T-helper 1 cell (primary cell): ENCODE measurements at regions not wholly inside any gene's neighbourhood (a gene's known extent, or its start where the extent isn't known, plus 50 kb on each side); places are given as distances from the start of the nearest gene placed in this dataset.

ENCODE experiments used
- DNase-seq, 5 donors: peaks; one replicate each; pipeline ENCODE4 v3.0.0-alpha.2; 2012 to 2020

- no peak for DNase-seq
Observed at GRCh38 chr10:117718986-117719920, 176.7 kb downstream of the EMX2 start.

DNA sequence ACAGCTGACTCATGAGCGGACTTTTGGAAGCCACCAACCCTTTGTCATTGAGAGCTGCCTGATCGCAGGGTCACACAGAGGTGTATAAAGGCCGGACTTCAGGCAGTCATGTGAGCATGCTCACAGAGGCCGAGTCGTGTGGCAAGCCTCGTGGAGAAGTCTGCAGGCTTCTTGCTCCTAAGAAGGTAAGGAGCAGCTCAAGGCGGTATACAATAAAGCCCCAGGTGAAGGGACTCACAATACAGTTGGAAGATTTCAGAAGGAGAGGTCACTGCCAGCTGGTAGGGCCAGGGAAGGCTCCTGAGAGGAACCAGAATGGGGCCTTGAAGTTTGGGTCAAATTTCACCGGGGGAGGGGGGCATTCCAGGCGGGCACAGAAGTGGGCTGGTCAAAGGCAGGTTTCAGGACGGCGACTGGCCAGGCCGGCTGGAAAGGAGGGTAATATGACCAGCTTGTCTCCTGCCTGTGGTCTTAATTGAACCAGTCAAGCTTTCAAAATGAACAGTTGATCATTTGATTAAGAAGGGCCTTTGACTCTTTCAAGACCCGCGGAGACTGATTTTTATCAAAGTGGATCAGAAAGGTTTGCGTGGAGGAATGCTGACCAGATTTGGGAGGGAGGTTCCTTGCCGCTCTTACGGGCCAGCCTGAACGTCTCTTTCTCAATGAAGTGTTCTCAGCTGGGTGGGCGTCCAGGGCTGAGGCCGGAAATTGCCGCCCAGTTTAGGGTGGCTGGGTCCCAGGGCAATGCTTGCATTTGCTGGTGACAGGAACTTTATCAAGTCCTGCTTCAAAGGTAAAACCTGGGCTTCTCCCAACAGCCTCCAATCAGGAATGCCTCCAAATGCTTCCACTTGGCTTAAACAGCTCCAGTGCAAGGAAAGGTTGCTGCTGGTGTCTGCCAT is 178.6 kb downstream of the EMX2 start:
- DNase-seq, result no peak

DNA sequence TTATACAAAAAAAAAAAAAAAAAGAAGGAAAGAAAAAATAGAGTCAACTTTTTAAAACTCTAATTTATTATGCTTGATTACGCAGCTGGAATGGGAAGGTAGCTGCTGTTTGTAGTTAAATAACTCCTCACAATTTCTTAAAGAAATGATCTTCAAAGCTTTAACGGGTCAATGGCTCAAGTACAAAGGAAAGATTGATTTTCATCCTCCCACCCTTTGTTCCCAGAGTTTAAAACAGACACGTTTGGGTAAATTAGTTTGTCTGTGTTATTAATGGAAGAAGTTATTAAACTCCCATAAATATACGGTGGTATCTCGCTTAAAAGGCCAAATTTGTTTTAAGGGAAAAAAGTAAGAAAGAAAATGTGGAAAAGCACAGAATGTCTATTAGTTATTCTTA is 179.3 kb downstream of the EMX2 start:
- DNase-seq, result no peak

DNA sequence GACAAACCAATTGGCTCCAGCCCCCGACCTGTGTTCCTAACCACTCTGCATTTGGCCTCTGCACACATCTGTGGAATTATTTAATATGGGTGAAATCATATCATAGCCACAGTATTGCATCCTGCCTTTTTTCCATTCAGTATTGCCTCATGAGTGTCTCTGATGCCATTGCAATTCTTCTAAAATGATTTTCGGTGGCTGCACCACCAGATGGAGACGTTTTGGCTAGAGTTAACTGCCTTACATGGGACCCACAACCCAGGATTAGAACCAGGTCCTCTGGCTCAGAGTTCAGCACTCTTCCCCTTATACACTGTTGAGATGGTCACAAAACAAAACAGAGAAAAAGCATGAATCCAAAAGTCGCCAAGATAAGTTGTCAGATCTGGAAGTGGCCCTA is 180.8 kb downstream of the EMX2 start:
- no peak for DNase-seq

- DNase-seq, result no peak
Observed at GRCh38 chr10:117725993-117726392, 183.4 kb downstream of the EMX2 start.

- no peak for DNase-seq
Observed at GRCh38 chr10:117726596-117727295, 184.2 kb downstream of the EMX2 start.

- no peak for DNase-seq
Observed at GRCh38 chr10:117727421-117727820, 184.9 kb downstream of the EMX2 start.

- DNase-seq, result no peak
Observed at GRCh38 chr10:117728087-117728486, 185.5 kb downstream of the EMX2 start.

- no peak for DNase-seq
Observed at GRCh38 chr10:117729156-117729555, 186.6 kb downstream of the EMX2 start.

- no peak for DNase-seq
Observed at GRCh38 chr10:117731121-117731791, 188.7 kb downstream of the EMX2 start.

DNA sequence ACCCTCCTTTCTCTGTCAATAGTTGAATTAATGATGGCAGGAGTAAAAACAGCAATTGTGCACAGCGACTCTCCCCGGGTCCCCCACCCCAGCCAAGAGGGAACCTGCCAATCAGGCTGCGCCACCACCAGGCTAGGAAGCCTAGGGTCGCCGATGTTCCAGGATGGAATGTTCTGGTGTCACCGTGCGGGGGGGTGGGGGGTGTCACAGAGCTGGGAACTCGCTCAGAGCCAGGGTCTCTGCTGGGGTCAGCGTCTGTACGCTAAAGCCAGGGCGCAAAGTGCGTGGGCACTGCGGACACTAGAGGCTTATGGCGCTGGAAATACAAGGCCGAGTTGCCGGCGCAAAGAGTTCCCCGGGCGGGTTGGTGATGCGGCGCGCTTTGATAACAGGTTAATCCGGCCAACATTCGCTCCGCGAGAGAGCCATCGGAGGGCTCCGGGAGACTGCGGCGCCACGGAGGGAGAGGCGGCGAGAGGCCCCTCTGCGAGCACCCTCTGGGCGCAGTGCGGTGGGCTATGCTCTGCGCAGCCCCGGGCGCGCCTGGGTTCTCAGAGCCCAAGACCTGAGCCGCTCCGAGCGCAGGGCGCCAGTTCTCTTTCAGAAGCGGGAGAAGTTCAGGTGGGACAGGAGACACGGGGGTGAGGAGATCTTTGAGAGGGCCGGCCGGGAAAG is 192.3 kb downstream of the EMX2 start:
- DNase-seq, result no peak

- no peak for DNase-seq
Observed at GRCh38 chr10:117736655-117737054, 194.1 kb downstream of the EMX2 start.

DNA sequence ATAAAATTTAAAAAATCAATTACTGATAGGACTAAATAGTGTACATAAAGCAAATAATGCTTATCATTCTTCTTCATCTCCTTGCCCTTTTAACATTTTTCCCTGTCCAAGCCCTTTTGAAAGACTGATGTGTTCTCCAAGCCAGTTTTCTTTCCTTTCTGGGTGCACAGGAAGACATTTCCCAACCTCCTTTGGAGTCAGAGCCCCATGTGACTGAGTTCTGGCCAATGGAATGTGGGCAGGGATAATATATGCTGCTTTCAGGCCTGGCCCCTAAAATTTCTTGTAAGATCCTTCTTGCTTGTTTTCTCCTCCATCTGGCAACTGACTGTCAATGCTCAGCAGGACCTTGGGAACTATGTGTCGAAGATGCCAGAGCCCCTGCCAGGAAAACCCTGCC is 197.5 kb downstream of the EMX2 start:
- no peak for DNase-seq

DNA sequence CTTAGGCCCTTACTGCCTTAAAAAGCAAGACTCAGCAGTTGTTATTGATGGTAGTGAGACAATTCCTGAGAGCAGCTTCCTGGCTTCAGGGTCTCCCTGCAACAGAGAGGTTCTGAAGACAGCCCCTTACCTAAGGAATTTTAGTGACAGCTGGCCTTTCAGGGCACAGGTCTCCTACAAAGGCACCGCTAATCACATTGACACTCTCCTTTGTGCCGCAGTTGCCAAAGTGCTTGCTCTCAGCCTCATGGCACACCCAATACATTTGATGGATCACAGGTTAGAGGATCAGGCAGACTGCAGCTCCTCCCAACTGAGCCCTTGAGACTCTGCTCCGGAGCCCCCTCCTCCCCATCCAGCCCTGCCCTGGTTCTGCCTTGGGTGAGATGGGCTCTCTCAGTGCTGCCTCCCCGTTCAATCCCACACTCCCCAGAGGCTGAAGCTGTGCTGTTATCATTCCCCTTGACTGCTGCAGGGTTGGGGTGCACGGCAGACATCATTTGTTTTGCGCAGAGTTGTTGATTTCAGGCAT is 198.2 kb downstream of the EMX2 start:
- DNase-seq, result no peak

- no peak for DNase-seq
Observed at GRCh38 chr10:117741524-117741923, 199.0 kb downstream of the EMX2 start.

DNA sequence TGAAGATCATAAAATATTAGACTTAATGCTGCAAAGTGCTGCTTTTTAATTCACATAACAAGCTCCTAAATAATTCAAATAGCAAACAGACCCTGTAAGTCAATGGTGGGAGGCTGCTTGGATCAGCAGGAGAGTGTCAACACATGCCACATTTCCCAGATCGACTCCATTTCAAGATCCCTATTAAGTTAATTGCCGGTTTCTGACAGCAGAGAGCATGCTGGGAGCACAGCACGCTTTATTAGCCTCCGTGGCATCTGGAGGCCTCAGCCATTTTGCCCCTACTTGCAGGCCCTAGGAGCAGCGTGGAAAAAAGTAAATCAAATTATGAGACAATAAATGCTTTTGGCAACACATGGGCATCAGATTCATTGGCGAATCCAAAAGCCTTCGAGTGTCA is 201.0 kb downstream of the EMX2 start:
- DNase-seq, result no peak

- no peak for DNase-seq
Observed at GRCh38 chr10:117745301-117745700, 202.8 kb downstream of the EMX2 start.

GRCh38 chr10:117746541-117747448 is 204.2 kb downstream of the EMX2 start:
- DNase-seq, result no peak

DNA sequence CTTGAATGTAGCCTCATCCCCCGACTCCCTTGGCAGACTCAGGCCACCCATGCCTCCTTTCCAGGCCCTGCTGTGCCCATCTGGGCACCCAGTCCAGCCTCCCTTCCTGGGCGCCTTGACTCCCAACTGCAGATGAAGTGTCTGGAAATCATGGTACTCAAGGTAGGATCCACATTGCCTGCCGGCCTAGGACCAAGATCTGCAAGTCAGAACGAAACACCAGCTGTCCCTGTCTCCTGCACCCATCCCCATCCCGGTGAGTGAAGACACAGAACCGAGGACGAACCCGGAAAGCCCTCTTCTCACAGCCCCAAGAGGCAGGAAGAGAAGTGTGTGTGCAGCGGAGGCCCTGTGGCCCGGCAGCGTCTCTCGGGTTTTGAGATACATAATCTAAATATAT is 205.1 kb downstream of the EMX2 start:
- DNase-seq, result no peak

DNA sequence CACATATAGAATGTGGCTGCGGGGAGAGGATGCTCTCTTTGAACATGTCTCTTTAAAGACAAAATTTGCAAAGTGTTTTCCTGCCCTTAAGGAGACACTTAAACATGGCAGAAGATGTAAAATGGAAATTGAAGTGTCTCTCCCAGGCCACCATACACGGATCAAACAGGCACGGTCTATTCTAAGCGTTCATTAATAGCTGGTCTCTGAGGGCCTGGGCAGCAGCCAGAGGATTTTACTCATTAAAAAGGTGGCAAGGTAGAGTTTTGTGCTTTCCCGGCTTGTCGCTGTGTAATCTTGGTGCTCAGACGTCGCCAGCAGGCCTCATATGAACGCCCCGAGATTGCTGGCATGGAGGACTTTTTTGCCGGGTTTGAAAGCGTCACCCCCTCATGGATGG is 205.5 kb downstream of the EMX2 start:
- no peak for DNase-seq

DNA sequence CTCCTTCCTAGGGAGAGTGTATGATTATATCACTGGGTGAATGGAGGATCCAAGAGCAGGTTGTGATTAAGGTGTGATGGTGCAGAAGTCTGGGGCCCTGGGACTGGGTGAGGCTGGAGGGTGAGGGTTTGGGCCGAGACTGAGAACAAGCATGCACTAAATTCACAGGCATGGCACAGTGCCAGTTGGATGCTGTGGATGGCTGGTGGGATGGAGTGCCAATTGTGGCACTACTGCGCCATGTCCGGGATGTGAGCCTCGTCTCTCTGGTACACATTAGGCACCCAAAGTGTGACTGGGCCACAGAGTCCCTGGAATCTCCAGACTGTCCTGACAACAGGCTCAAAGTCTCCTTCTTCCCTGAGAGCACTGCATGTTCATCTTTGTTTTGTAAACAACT is 208.1 kb downstream of the EMX2 start:
- DNase-seq, result no peak
